HEK293 (cell line): ENCODE measurements at regions not wholly inside any gene's neighbourhood (a gene's known extent, or its start where the extent isn't known, plus 50 kb on each side); places are given as distances from the start of the nearest gene placed in this dataset.

Experiments
- CTCF ChIA-PET: fragments of 350-600 bp; formaldehyde crosslinking; extraction: SDS; loops from one replicate; lab custom pipeline; 2021; ENCODE audit warnings: antibody characterized with exemption; lab: Yijun Ruan, JAX
- POLR2A ChIA-PET: fragments of 300-600 bp; formaldehyde crosslinking; extraction: SDS; loops from one replicate; lab custom pipeline; 2020; ENCODE audit warnings: antibody characterized with exemption, inconsistent platforms; lab: Yijun Ruan, JAX
- H3K27ac ChIP-seq: fragments of 200-500 bp; sonication (Bioruptor generic); 2 replicates; pipeline ENCODE4 v1.5.1; 2014; ENCODE audit warnings: low read depth, low read length, control low read depth, inconsistent platforms; ENCODE audit errors: extremely low read depth
- H3K36me3 ChIP-seq, 2 experiments: fragments of 200-500 bp in 1 of 2; sonication (Bioruptor generic) in 1 of 2; 1 replicate in 1 of 2; 2 replicates in 1 of 2; pipeline ENCODE4 v1.5.1; 2014 to 2017; ENCODE audit warnings: inconsistent platforms in 2 of 2, low read length in 2 of 2; ENCODE audit not compliant: control insufficient read depth in 2 of 2, insufficient read depth in 1 of 2
- H3K4me1 ChIP-seq: fragments of 200-500 bp; sonication (Bioruptor generic); 2 replicates; pipeline ENCODE4 v1.5.1; 2014; ENCODE audit warnings: mild to moderate bottlenecking, low read length, inconsistent platforms; ENCODE audit not compliant: control insufficient read depth, insufficient read depth
- H3K4me3 ChIP-seq: 2 replicates; pipeline ENCODE4 v1.5.1; 2011; ENCODE audit warnings: low read depth, mild to moderate bottlenecking, control low read depth, low read length, moderate library complexity
- H3K9me3 ChIP-seq: fragments of 200-500 bp; sonication (Bioruptor generic); 2 replicates; pipeline ENCODE4 v1.5.1; 2014; ENCODE audit warnings: low read depth, low read length, inconsistent platforms; ENCODE audit not compliant: control insufficient read depth, insufficient read depth
- MEIS1 ChIP-seq: sonication (generic); formaldehyde crosslinking; IDR thresholded peaks from 2 replicates; pipeline ENCODE4 v1.8.1; 2022; ENCODE audit warnings: missing genetic modification reagents, mild to moderate bottlenecking, borderline replicate concordance
- OVOL3 ChIP-seq: fragments of 450-650 bp; formaldehyde crosslinking; IDR thresholded peaks from 2 replicates; pipeline ENCODE4 v1.5.1; 2016; ENCODE audit warnings: missing biosample characterization, missing genetic modification characterization
- SCRT2 ChIP-seq: fragments of 450-650 bp; formaldehyde crosslinking; IDR thresholded peaks from 2 replicates; pipeline ENCODE4 v1.5.1; 2016; ENCODE audit warnings: missing biosample characterization, missing genetic modification characterization
- SP2 ChIP-seq: fragments of 450-650 bp; formaldehyde crosslinking; IDR thresholded peaks from 2 replicates; pipeline ENCODE4 v1.5.1; 2016; ENCODE audit warnings: missing biosample characterization, missing genetic modification characterization
- ZFP3 ChIP-seq: fragments of 450-650 bp; formaldehyde crosslinking; IDR thresholded peaks from 2 replicates; pipeline ENCODE4 v1.5.1; 2016; ENCODE audit warnings: low read depth, missing biosample characterization, missing genetic modification characterization
- ZNF132 ChIP-seq: fragments of 450-650 bp; formaldehyde crosslinking; IDR thresholded peaks from 2 replicates; pipeline ENCODE4 v1.5.1; 2017; ENCODE audit warnings: missing biosample characterization, missing genetic modification characterization, borderline replicate concordance
- ZNF157 ChIP-seq: fragments of 450-650 bp; formaldehyde crosslinking; IDR thresholded peaks from 2 replicates; pipeline ENCODE4 v1.5.1; 2016; ENCODE audit warnings: missing biosample characterization, missing genetic modification characterization
- ZNF174 ChIP-seq: fragments of 450-650 bp; formaldehyde crosslinking; IDR thresholded peaks from 2 replicates; pipeline ENCODE4 v1.5.0; 2017; ENCODE audit warnings: missing biosample characterization, mild to moderate bottlenecking, missing genetic modification characterization
- ZNF23 ChIP-seq: fragments of 450-650 bp; formaldehyde crosslinking; IDR thresholded peaks from 2 replicates; pipeline ENCODE4 v1.5.1; 2016; ENCODE audit warnings: missing biosample characterization, missing genetic modification characterization, borderline replicate concordance
- ZNF266 ChIP-seq: fragments of 450-650 bp; formaldehyde crosslinking; IDR thresholded peaks from 2 replicates; pipeline ENCODE4 v1.5.1; 2016; ENCODE audit warnings: missing biosample characterization, missing genetic modification characterization, low read depth
- ZNF335 ChIP-seq: fragments of 450-650 bp; formaldehyde crosslinking; conservative IDR thresholded peaks from 2 replicates; pipeline ENCODE4 v1.5.1; 2016; ENCODE audit warnings: missing biosample characterization, missing genetic modification characterization
- ZNF501 ChIP-seq: fragments of 450-650 bp; formaldehyde crosslinking; IDR thresholded peaks from 2 replicates; pipeline ENCODE4 v1.5.1; 2016; ENCODE audit warnings: missing biosample characterization, missing genetic modification characterization
- ZNF510 ChIP-seq: fragments of 450-650 bp; formaldehyde crosslinking; IDR thresholded peaks from 2 replicates; pipeline ENCODE4 v1.5.1; 2018; ENCODE audit warnings: mild to moderate bottlenecking, missing genetic modification characterization, missing biosample characterization; ENCODE audit not compliant: insufficient replicate concordance
- ZNF621 ChIP-seq: fragments of 450-650 bp; formaldehyde crosslinking; IDR thresholded peaks from 2 replicates; pipeline ENCODE4 v1.5.1; 2017; ENCODE audit warnings: missing biosample characterization, missing genetic modification characterization
- ZNF626 ChIP-seq: fragments of 450-650 bp; sonication (Bioruptor Pico); formaldehyde crosslinking; IDR thresholded peaks from 2 replicates; pipeline ENCODE4 v1.5.1; 2018; ENCODE audit warnings: missing biosample characterization, missing genetic modification characterization, inconsistent platforms
- ZNF792 ChIP-seq: fragments of 450-650 bp; formaldehyde crosslinking; IDR thresholded peaks from 2 replicates; pipeline ENCODE4 v1.5.1; 2016; ENCODE audit warnings: missing biosample characterization, missing genetic modification characterization
- ZSCAN16 ChIP-seq: fragments of 450-650 bp; formaldehyde crosslinking; IDR thresholded peaks from 2 replicates; pipeline ENCODE4 v1.5.1; 2016; ENCODE audit warnings: missing biosample characterization, missing genetic modification characterization
- ZSCAN23 ChIP-seq: fragments of 450-650 bp; formaldehyde crosslinking; IDR thresholded peaks from 2 replicates; pipeline ENCODE4 v1.5.1; 2016; ENCODE audit warnings: missing biosample characterization, missing genetic modification characterization
- ZXDB ChIP-seq: fragments of 450-650 bp; formaldehyde crosslinking; IDR thresholded peaks from 2 replicates; pipeline ENCODE4 v1.5.1; 2016; ENCODE audit warnings: missing biosample characterization, missing genetic modification characterization
- TF ChIP-seq, protein P1 (sequence below): fragments of 450-650 bp; formaldehyde crosslinking; IDR thresholded peaks from 2 replicates; pipeline ENCODE4 v1.5.1; 2016; ENCODE audit warnings: missing biosample characterization, missing genetic modification characterization
- TF ChIP-seq, protein P2 (sequence below): fragments of 450-650 bp; formaldehyde crosslinking; IDR thresholded peaks from 2 replicates; pipeline ENCODE4 v1.5.1; 2016; ENCODE audit warnings: missing biosample characterization, missing genetic modification characterization
- TF ChIP-seq, protein P3 (sequence below): fragments of 450-650 bp; formaldehyde crosslinking; IDR thresholded peaks from 2 replicates; pipeline ENCODE4 v1.5.1; 2017; ENCODE audit warnings: missing biosample characterization, missing genetic modification characterization
- TF ChIP-seq, protein P4 (sequence below): fragments of 450-650 bp; formaldehyde crosslinking; IDR thresholded peaks from 2 replicates; pipeline ENCODE4 v1.5.1; 2016; ENCODE audit warnings: missing biosample characterization, missing genetic modification characterization
- TF ChIP-seq, protein P5 (sequence below): fragments of 450-650 bp; formaldehyde crosslinking; IDR thresholded peaks from 2 replicates; pipeline ENCODE4 v1.5.1; 2016; ENCODE audit warnings: missing biosample characterization, missing genetic modification characterization, low read depth

DNA sequence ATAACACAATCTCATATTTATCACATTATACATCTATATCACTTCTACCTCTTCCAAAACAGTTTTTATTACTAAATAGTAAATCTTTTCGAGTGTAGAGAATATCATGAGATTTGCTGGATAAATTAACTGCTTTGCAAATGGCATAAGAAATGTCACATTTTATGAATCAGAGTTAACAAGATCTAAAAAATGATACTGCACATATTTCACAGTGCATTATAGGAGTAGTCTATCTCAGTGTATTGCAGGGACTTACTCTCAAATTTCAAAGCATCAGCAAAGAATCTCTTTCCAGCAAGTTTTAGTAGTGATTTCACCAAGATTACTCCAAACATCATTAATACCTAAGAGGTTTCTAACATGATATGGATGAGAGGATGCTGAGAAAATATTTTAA is 687.1 kb upstream of the SLITRK1 start (continued):
- no peak for TF ChIP-seq SCRT2 (tag by site-specific recombination)
- TF ChIP-seq ZNF174: no peak
- no peak for TF ChIP-seq ZSCAN16

DNA sequence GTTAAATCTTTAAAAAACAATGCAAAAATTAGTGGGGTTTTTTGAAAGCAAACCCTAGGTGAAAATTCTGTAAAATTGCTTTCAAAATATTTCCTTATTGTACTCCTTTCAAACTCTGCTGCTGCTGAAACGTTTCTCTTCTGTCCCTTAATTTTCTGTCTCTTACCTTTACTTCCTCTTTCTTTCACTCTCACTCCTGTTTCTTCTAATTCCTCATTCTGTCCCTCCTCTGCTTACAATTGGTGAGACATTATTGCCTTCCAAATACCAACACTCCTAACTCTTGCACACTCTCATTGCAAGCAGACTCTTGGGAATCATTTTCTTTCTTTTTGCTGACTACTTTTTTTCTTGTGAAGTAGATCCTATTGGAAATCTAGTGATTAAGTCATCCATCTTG is 685.6 kb upstream of the SLITRK1 start:
- Histone ChIP-seq H3K36me3 (no peaks in the 10 kb centered on the region), H3K4me1 (no peaks in the 10 kb centered on the region), H3K27ac (no peak overlapping the region), H3K9me3 (no peaks in the 10 kb centered on the region), H3K4me3 (no peak overlapping the region)
- ChIA-PET POLR2A (no interaction called here), CTCF (no interaction called here)
- no peak for TF ChIP-seq SP2 (tag by site-specific recombination)
- no peak for TF ChIP-seq ZNF501
- TF ChIP-seq, protein P1, sequence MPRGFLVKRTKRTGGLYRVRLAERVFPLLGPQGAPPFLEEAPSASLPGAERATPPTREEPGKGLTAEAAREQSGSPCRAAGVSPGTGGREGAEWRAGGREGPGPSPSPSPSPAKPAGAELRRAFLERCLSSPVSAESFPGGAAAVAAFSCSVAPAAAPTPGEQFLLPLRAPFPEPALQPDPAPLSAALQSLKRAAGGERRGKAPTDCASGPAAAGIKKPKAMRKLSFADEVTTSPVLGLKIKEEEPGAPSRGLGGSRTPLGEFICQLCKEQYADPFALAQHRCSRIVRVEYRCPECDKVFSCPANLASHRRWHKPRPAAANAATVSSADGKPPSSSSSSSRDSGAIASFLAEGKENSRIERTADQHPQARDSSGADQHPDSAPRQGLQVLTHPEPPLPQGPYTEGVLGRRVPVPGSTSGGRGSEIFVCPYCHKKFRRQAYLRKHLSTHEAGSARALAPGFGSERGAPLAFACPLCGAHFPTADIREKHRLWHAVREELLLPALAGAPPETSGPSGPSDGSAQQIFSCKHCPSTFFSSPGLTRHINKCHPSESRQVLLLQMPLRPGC (tag by site-specific recombination): no peak
- no peak for TF ChIP-seq ZNF157 (tag by site-specific recombination)
- no peak for TF ChIP-seq ZNF626 (tag by site-specific recombination)

DNA sequence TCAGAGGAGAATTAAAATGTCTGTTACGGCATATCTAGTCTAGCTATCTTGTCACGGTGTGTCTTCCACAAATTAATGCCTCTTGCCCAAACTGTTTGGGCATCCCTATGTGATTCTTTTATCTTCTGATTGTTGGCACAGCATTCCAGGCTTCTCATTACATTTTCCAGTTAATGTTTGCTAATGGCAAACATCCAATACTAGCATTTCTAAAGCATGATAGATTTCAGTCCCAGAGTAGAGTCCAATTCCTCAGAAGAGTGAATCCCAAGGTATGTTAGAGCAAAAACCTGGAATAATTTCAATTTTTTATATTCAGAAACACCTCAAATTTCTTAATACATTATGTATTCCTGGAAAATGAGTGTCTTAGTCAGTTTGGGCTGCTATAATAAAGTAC is 684.5 kb upstream of the SLITRK1 start:
- ChIA-PET POLR2A (no interaction called here), CTCF (no interaction called here)
- Histone ChIP-seq H3K4me1 (no peaks in the 10 kb centered on the region), H3K9me3 (no peaks in the 10 kb centered on the region), H3K36me3 (no peaks in the 10 kb centered on the region), H3K27ac (no peak overlapping the region), H3K4me3 (no peak overlapping the region)
- TF ChIP-seq ZSCAN23 (no peak), ZXDB (tag by site-specific recombination) (no peak), MEIS1 (CRISPR knock-in tag) (no peak), ZFP3 (tag by site-specific recombination) (no peak), ZNF510 (tag by site-specific recombination) (no peak), ZNF501 (no peak), ZNF132 (no peak), ZNF621 (tag by site-specific recombination) (no peak), ZNF792 (tag by site-specific recombination) (no peak), ZNF266 (tag by site-specific recombination) (no peak), OVOL3 (tag by site-specific recombination) (no peak), ZNF23 (tag by site-specific recombination) (no peak), ZNF335 (tag by site-specific recombination) (no peak)
- TF ChIP-seq, protein P2, sequence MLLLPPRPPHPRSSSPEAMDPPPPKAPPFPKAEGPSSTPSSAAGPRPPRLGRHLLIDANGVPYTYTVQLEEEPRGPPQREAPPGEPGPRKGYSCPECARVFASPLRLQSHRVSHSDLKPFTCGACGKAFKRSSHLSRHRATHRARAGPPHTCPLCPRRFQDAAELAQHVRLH (tag by site-specific recombination): no peak
- TF ChIP-seq, protein P3, sequence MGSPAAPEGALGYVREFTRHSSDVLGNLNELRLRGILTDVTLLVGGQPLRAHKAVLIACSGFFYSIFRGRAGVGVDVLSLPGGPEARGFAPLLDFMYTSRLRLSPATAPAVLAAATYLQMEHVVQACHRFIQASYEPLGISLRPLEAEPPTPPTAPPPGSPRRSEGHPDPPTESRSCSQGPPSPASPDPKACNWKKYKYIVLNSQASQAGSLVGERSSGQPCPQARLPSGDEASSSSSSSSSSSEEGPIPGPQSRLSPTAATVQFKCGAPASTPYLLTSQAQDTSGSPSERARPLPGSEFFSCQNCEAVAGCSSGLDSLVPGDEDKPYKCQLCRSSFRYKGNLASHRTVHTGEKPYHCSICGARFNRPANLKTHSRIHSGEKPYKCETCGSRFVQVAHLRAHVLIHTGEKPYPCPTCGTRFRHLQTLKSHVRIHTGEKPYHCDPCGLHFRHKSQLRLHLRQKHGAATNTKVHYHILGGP: no peak
- TF ChIP-seq, protein P4, sequence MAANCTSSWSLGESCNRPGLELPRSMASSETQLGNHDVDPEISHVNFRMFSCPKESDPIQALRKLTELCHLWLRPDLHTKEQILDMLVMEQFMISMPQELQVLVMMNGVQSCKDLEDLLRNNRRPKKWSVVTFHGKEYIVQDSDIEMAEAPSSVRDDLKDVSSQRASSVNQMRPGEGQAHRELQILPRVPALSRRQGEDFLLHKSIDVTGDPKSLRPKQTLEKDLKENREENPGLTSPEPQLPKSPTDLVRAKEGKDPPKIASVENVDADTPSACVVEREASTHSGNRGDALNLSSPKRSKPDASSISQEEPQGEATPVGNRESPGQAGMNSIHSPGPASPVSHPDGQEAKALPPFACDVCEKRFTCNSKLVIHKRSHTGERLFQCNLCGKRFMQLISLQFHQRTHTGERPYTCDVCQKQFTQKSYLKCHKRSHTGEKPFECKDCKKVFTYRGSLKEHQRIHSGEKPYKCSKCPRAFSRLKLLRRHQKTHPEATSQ: no peak
- TF ChIP-seq, protein P5, sequence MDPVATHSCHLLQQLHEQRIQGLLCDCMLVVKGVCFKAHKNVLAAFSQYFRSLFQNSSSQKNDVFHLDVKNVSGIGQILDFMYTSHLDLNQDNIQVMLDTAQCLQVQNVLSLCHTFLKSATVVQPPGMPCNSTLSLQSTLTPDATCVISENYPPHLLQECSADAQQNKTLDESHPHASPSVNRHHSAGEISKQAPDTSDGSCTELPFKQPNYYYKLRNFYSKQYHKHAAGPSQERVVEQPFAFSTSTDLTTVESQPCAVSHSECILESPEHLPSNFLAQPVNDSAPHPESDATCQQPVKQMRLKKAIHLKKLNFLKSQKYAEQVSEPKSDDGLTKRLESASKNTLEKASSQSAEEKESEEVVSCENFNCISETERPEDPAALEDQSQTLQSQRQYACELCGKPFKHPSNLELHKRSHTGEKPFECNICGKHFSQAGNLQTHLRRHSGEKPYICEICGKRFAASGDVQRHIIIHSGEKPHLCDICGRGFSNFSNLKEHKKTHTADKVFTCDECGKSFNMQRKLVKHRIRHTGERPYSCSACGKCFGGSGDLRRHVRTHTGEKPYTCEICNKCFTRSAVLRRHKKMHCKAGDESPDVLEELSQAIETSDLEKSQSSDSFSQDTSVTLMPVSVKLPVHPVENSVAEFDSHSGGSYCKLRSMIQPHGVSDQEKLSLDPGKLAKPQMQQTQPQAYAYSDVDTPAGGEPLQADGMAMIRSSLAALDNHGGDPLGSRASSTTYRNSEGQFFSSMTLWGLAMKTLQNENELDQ (tag by site-specific recombination): no peak
